HG02973 (cell line): ENCODE measurements at regions not wholly inside any gene's neighbourhood (a gene's known extent, or its start where the extent isn't known, plus 50 kb on each side); places are given as distances from the start of the nearest gene placed in this dataset.

Experiments used
- ATAC-seq: cut with Tn5 transposase; IDR thresholded peaks from one replicate; pipeline ENCODE4 v1.9.1; 2021; ENCODE audit warnings: moderate library complexity; ENCODE audit not compliant: unreplicated experiment

- ATAC-seq = no peak
These were observed 161.6 kb upstream of the BDNF start for GRCh38 chr11:27861706-27862430.

DNA sequence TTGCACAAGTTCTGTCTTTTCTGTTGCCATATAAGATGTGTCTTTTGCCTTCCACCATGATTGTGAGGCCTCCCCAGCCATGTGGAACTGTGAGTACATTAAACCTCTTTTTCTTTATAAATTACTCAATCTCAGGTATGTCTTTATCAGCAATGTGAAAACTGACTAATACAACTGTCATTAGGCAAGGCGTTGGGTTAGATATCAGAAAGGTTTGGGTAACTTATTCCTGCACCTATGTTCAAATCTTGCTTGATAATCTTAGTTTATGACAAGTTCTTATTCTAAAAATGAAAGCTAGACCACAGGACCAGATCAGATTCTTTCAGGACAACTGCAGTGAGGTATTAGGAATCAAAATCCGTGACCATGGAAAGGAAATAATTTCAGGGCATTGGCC, 160.6 kb upstream of the BDNF start:
- no peak for ATAC-seq

DNA sequence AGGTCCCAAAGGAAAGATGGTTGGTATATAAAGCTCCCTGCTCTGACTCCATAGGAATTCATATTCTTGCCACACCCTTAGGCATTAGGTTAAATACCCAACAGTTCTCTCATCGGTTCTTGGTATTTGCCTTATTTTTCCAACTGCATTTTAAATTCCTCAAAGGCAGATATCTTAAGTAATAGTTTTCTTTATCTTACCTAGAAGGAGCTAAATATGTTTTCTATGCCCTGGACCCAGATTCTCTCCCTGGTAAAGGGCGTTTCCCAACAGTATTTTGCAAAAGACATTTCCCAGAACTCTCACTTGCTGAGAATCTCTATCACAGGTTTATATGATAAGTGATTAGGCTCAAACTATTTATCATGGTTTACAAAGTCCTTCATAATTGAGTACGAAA, 158.6 kb upstream of the BDNF start:
- ATAC-seq = no peak

DNA sequence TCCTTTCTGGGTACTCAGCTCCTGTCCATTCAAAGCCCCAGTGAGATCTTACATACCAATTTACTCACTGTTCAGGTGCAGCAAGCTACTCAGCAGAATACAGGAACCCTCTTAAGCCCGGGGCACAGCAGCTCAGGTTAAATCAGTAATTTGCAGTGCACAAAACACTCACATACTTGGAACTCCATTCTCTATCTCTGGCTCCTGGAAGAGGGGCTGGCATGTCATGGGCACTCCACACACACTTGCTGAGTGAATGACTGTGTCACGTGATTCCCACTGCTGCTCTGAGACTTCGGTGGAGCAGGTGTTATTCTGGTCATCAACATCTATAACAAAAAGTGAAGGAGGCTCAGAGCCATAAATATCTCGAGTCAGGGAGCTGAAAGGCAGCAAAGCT, 157.3 kb upstream of the BDNF start:
- ATAC-seq = no peak

GRCh38 chr11:27857014-27857413, 156.8 kb upstream of the BDNF start:
- ATAC-seq = no peak

DNA sequence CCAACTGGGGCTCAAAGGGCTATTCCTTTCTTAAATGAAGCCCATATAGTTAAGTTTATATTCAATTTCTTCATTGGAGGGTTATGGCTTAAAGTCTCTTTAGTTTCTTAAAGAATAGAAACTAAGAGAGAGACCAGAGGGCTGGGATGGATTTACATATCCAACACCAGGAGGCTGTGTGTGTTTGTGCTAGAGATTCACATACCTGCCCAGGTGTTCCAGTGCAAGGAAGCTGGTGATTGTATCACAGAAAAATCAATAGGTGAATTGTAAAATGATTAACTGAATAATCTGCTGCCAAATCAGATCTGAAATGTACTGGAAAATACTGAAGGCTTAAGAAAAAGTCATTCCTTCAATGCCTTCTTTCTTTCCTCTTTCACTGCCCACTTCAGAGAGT, 148.2 kb upstream of the BDNF start:
- ATAC-seq = no peak

GRCh38 chr11:27847496-27847895, 147.2 kb upstream of the BDNF start:
- ATAC-seq = no peak

DNA sequence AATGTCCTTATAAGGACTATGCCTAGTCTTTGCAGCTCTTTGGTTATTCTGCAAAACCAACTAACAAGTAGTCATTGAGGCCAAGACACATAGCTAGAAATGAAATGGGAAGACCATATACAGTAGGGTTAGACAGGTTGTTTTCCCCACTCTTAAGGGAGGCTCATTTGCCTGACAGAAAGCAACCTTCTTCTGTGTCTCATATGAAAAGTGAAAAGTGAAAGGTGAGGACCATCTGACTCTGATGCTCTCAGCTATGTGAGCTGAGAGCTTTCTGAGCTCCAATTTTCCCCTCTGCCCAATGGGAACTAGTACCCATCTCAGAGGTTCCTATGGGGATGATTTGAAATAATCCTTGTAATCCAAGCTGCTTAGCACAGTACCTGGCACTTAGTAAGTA, 142.0 kb upstream of the BDNF start:
- no peak for ATAC-seq

DNA sequence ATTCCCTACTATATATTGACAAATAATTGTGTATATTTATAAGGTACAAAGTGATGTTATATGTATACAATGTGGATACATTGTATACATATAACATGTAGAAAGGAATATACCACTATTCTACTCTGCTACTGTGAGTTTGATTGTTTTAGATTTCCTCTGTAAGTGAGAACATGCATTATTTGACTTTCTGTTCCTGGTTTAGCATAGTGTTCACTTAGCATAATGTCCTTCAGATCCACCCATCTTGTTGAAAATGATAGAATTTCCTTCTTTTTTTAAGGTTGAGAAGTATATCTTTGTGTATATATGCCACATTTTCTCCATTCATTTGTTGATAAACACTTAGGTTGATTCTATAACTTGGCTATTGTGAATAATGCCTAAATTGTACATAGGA, 140.8 kb upstream of the BDNF start:
- no peak for ATAC-seq

- no peak for ATAC-seq
These were observed 139.1 kb upstream of the BDNF start for GRCh38 chr11:27839226-27839913.

GRCh38 chr11:27838674-27839073, 138.4 kb upstream of the BDNF start:
- no peak for ATAC-seq

DNA sequence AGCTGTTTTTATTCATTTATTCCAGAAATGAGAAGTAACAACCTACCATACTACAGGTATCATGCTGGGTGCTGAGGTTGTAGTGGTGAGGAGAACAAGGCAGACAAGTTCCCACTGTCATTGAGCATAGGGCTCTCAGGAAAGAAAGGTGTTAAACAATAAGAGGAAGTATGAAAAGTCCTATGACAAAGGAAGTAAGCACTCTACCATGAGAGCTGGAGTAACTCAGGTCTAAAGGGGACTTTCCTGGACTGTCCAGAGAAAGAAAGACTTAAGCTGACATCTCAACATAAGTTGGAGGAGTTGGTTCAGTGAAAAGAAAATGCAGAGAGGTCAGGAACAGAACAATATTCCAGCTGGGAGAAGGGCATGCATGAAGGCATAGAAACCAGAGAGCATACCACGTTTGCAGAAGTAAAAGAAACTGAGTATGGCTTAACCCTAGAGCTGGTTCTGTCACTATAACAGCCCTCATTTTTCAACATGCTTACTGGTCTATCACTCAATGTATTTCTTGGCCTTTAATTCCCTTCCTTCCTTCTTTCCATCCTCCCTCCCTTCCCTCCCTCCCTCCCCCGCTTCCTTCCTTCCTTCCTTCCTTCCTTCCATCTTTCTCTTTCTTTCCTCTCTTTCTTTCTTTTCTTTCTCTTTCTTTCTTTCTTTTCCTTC, 137.8 kb upstream of the BDNF start:
- peak; percentile 78 for ATAC-seq

DNA sequence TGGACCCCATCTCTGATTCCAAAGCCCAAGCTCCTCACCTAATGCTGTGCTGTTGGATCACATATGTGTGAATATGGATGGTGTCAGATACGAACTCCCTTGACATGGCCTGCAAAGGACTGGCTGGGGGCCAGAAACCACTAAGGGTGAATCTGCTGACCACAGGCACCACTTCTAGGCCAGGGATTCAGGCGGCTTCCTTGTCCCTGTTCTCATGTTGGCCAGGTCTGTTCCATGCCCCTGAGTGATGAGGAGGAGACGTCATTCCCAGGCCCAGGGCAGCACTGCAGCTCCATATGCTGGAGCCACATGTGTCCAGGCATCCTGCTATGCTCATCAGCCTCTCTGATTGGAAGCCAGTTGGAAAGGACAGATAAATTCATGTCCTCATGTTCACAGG, 130.0 kb upstream of the BDNF start:
- no peak for ATAC-seq

GRCh38 chr11:27820249-27820648, 120.0 kb upstream of the BDNF start:
- no peak for ATAC-seq

DNA sequence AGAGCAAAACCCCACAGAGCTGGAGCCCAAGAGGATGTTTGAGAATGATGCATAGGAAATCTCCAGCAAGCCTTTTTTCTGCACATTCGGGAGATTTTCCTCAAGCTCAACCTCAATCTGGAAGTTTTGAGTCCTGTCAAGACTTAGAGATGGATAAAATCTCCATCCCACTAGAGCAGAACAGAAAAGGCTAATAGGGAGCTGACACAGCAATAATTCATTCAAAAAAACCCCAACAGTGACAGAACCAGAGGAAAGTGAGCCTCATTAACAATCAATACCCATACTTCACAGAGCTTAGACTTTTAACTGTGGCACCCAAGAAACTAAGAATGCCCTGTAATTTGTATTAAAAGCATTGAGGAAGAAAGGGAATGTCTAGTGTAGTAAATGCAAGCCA, 115.9 kb upstream of the BDNF start:
- no peak for ATAC-seq

GRCh38 chr11:27812341-27812740, 112.1 kb upstream of the BDNF start:
- ATAC-seq = no peak

DNA sequence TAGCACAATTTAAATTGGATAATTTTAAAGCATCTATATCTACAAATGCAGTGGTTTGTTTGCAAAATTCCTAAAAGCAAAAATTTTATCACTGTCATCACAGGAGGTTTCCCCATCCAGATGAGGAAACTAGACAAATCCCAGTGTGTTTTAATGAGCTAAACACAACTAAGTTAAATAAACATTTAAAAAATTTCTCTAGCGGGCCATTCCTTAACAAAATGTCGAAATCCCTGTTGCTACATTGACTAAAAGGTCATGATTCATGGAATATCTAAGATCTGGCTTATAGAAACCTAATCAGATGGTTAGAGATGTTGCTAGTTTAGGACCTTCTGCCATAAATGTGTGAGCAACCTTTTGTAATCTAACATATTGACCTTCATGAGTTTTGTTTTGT, 107.3 kb upstream of the BDNF start:
- ATAC-seq = no peak

- ATAC-seq = no peak
These were observed 105.9 kb upstream of the BDNF start for GRCh38 chr11:27806122-27806521.

GRCh38 chr11:27795955-27796861, 96.0 kb upstream of the BDNF start:
- ATAC-seq = no peak

- ATAC-seq = no peak
These were observed 86.6 kb upstream of the BDNF start for GRCh38 chr11:27786864-27787263.

GRCh38 chr11:27786331-27786730, 86.1 kb upstream of the BDNF start:
- ATAC-seq = no peak
